RWPE2 (cell line): ENCODE measurements at regions not wholly inside any gene's neighbourhood (a gene's known extent, or its start where the extent isn't known, plus 50 kb on each side); places are given as distances from the start of the nearest gene placed in this dataset.

Source experiments
- ATAC-seq: fragments of 200-7000 bp; cut with Tn5 transposase; 3 replicates; pipeline ENCODE4 v1.9.1; 2021; ENCODE audit warnings: low read depth
- DNase-seq: peaks from one replicate; pipeline ENCODE4 v3.0.0-alpha.2; 2020; ENCODE audit warnings: low spot score
- H3K27ac ChIP-seq: fragments of 450-650 bp; 2 replicates; pipeline ENCODE4 v1.5.1; 2017; ENCODE audit warnings: mild to moderate bottlenecking; ENCODE audit not compliant: poor library complexity, severe bottlenecking
- H3K27me3 ChIP-seq: fragments of 250-450 bp; sonication (Bioruptor Pico); 2 replicates; pipeline ENCODE4 v1.5.1; 2021; ENCODE audit warnings: mild to moderate bottlenecking, moderate library complexity; ENCODE audit not compliant: insufficient read depth, poor library complexity, severe bottlenecking
- H3K36me3 ChIP-seq: fragments of 250-450 bp; sonication (Bioruptor Pico); 2 replicates; pipeline ENCODE4 v1.5.1; 2020; ENCODE audit warnings: low read depth, mild to moderate bottlenecking, moderate library complexity
- H3K4me1 ChIP-seq: fragments of 250-450 bp; sonication (Bioruptor Pico); 2 replicates; pipeline ENCODE4 v1.5.1; 2021; ENCODE audit warnings: mild to moderate bottlenecking, moderate library complexity; ENCODE audit not compliant: insufficient read depth, poor library complexity, severe bottlenecking
- H3K4me3 ChIP-seq: fragments of 250-450 bp; sonication (Bioruptor Pico); 2 replicates; pipeline ENCODE4 v1.5.1; 2021; ENCODE audit warnings: mild to moderate bottlenecking, moderate library complexity; ENCODE audit not compliant: severe bottlenecking
- H3K9me3 ChIP-seq: fragments of 250-450 bp; sonication (Bioruptor Pico); 2 replicates; pipeline ENCODE4 v1.5.1; 2021; ENCODE audit warnings: mild to moderate bottlenecking, moderate library complexity; ENCODE audit not compliant: severe bottlenecking
- CTCF ChIP-seq: fragments of 450-650 bp; IDR thresholded peaks from one replicate; pipeline ENCODE4 v1.5.1; 2017; ENCODE audit warnings: mild to moderate bottlenecking, moderate library complexity; ENCODE audit not compliant: poor library complexity, severe bottlenecking

- peaks cover 12% of the 10 kb centered on the region for H3K27me3 ChIP-seq
- ATAC-seq: no peak
- no peaks in the 10 kb centered on the region for H3K36me3 ChIP-seq
- H3K9me3 ChIP-seq: no peaks in the 10 kb centered on the region
- no peak overlapping the region for H3K27ac ChIP-seq
- no peak for DNase-seq
- H3K4me3 ChIP-seq: no peak overlapping the region
- no peak for TF ChIP-seq CTCF
- H3K4me1 ChIP-seq: no peaks in the 10 kb centered on the region
Observed at GRCh38 chr4:60847614-60848013, 352.5 kb upstream of the ADGRL3 start.

GRCh38 chr4:60857130-60857753, 342.9 kb upstream of the ADGRL3 start:
- Histone ChIP-seq H3K9me3 (no peaks in the 10 kb centered on the region), H3K27ac (no peak overlapping the region), H3K4me1 (no peaks in the 10 kb centered on the region), H3K36me3 (no peaks in the 10 kb centered on the region), H3K27me3 (no peaks in the 10 kb centered on the region), H3K4me3 (no peak overlapping the region)
- DNase-seq (no peak), ATAC-seq (no peak)
- TF ChIP-seq CTCF: no peak

DNA sequence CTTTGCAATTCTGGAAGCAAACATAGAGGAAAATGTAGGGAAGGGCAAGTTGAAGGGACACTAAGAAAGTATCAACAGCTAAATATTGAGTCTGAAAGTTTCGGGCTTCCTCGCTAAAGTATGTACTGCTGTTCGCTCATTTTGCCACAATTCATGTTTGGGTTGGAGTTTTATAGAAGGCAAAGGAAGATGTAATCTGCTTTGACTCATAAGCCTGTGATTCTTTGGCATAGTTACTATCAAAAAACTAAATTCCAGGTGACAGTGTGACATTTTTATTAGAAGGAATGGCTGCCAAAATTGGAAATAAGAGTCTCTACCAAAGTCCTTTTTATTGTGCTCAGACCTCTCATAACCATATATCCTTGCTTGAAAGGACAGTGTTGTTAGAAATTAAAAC, 336.7 kb upstream of the ADGRL3 start:
- H3K9me3 ChIP-seq: no peaks in the 10 kb centered on the region
- H3K27me3 ChIP-seq: no peaks in the 10 kb centered on the region
- no peak overlapping the region for H3K27ac ChIP-seq
- no peaks in the 10 kb centered on the region for H3K36me3 ChIP-seq
- no peak overlapping the region for H3K4me3 ChIP-seq
- no peaks in the 10 kb centered on the region for H3K4me1 ChIP-seq
- DNase-seq (no peak), ATAC-seq (no peak)
- TF ChIP-seq CTCF: no peak

GRCh38 chr4:60865273-60865672, 334.9 kb upstream of the ADGRL3 start:
- no peak for DNase-seq
- ATAC-seq: no peak
- TF ChIP-seq CTCF: peak; percentile 10

GRCh38 chr4:60868232-60868960, 331.7 kb upstream of the ADGRL3 start:
- no peaks in the 10 kb centered on the region for H3K36me3 ChIP-seq
- no peaks in the 10 kb centered on the region for H3K27me3 ChIP-seq
- DNase-seq (no peak), ATAC-seq (no peak)
- H3K4me3 ChIP-seq: no peak overlapping the region
- H3K9me3 ChIP-seq: no peaks in the 10 kb centered on the region
- no peak for TF ChIP-seq CTCF
- H3K27ac ChIP-seq: no peak overlapping the region
- no peaks in the 10 kb centered on the region for H3K4me1 ChIP-seq

More at GRCh38 chr4:60865273-60865672, 334.9 kb upstream of the ADGRL3 start:
- H3K36me3 ChIP-seq: no peaks in the 10 kb centered on the region
- H3K9me3 ChIP-seq: no peaks in the 10 kb centered on the region
- H3K4me1 ChIP-seq: no peaks in the 10 kb centered on the region
- H3K27me3 ChIP-seq: no peaks in the 10 kb centered on the region
- H3K4me3 ChIP-seq: no peak overlapping the region
- no peak overlapping the region for H3K27ac ChIP-seq
